HG02623 (cell line): ENCODE measurements at regions not wholly inside any gene's neighbourhood (a gene's known extent, or its start where the extent isn't known, plus 50 kb on each side); places are given as distances from the start of the nearest gene placed in this dataset.

Experiments used
- ATAC-seq: cut with Tn5 transposase; IDR thresholded peaks from one replicate; pipeline ENCODE4 v1.9.1; 2021; ENCODE audit warnings: moderate library complexity; ENCODE audit not compliant: unreplicated experiment

DNA sequence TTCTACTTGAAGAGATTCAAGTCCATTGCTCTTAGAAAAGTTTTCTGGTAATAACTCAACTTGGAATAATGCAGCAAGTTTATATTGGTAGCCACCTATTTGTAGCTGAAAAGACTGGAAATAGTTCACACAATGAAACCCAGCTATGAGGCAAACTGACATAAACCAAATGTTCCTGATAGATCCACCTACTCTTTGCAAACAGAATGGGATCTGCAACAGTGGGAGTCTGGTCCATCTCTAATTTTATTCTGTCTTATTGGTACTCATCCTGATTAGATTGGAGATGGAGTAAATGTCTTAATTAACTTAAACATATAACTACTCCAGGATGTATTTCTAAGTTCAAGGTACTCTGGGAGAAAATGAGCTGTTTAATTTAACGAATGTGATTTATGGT, 438.0 kb downstream of the OLFM4 start:
- ATAC-seq, result no peak

DNA sequence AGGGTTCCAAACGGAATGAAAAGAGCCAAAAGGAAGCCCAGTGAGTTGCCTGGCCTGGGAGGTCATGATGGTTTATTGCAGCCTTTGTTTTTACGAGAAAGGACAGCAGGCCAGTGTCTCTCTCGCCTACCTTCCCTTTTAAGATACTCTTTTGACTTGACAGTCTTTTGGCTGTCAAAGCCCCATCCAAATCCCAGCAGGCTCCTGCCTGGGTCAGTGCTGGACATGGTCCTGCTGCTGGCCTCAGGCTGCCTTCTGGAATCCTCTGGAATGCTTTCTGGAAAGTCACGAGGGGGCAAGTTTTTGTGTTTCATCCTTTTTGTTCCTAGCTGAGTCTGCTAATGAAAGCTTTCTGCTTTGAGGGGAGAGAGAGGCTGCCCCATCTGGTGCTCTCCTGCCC, 444.8 kb downstream of the OLFM4 start:
- ATAC-seq, result no peak

DNA sequence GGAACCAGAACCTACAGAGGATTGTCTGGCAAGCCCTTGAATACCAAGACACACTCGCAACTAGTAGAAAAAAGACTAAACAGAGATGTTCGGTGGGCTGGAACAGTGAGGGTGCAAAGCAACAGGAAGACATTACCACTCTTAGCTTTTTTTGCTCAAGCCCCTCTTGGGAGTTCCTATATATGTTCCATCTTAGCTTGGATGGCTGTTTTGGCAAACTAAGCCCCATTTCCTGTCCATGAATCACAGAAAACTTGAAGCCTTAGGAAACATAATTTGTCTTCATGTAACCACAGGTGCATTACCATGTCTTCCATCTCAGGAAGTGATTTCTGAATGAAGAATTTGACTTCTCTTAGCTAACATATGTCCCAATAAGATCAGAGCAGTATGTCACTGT, 446.3 kb downstream of the OLFM4 start:
- ATAC-seq, result no peak

DNA sequence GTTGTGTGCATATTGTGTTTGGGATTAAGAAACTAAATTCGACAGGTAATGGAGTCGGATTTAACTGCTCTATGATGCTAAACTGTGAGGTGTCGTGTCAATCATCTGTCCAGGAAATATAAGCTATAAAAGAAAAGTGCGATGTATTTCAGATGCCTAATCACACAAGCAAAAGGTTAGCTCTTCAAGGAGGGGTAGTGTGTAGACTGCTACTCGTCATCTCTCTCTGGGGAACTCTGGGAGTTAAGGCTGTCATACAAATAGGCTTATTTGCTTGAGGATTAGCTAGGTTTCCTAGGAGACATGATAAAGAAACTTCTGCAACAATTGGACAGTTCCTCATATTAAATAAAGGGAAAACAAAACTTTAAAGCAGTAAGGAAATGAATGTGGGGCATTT, 462.1 kb downstream of the OLFM4 start:
- ATAC-seq, result no peak

DNA sequence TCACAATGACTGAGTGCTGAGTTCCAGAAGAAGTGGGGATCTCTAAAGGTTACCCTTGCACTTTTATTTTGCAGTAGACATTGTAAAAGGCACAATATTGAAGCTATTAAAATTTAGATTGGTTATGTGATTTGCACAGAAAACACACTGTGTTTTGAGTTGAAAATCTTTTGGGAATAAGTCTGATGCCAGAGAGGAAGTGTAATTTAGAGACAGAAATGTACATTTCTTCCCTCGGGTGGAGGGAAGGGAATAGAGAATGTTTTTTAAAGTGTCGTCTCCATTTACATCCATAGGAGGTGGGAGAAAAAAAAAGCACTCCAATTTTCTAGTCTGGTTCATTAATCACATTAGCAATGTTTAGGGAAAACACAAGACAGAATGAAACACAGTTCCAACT, 465.8 kb downstream of the OLFM4 start:
- ATAC-seq, result no peak

DNA sequence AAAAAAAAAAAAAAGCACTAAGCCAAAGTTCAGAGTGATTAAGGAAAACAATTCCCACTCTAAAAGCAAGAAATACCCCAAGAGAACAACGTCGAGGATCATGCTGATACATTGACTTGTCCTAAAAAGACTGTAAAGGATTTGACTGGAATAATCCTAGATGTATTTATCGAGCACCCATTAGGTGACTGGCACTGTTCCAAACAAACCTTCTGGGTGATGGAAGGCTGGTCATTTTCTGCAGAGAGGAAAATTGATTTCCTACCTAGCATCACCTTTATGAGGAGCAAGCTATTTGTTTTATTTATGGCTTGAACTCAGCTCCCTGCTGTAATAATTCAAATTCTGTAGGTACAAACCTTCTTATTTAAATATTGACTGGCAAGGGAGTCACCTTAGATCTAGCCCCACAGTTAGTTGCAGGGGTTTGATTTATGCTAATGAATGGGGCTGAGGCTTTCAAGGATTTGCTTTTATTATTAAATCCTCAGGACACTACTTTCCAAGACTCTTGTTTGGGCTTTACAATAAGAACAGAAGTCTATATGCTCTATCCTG, 471.0 kb downstream of the OLFM4 start:
- no peak for ATAC-seq

DNA sequence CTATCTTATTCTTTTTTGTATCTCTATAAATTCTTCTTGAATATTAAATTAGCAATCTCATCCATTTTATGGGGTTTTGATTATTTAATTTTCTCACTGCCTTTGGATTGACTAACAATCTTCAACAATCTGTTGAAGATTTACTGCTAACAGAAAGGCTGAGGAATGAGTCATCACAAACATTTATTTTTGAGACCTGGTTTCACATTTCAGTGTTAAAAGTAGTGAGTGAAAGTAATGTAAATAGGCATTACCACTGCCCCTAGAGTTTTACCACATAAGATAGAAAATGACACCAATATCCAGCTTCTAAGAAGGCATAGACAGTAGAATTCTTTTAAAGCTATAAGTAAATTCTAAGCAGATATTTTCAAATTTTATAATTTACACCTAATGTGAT, 472.8 kb downstream of the OLFM4 start:
- ATAC-seq, result peak; percentile 70

DNA sequence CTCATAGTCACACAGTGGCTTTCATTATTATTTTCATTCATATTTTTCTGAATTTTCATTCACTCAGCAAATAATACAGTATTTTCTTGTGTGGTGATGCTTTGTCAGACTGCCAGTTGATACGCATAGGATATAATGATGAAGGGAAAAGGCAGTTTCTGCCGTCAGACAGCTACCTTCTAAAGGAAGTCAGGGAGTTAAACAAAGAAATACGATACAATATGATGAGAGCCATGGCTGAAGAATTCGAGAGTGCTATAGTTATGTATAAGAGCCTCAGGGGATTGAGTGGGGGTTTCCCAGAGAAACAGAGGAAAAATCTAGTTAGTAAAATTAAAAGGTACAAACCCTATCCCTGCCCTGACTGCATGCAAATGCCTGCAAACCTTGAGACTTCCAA, 479.1 kb downstream of the OLFM4 start:
- ATAC-seq, result no peak

DNA sequence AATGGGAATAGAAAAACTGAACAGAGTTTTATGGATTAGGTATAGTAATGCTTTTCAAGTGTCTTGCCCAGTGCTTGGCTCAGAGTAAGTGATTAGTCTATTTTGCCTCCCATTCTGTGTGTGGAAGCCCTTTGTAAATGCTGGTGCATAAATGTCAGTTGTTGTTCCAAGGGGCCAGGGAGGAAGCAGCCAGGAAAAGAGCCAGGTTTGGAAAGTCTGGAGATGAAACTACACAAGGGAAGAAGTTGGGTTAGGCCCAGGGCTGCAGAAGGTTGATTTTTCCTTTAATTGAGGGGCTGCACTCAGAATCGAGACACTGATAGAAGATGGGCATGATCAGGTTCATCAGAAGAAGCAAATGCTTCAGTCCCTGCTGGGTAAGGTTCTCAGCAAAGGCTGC, 484.0 kb downstream of the OLFM4 start:
- ATAC-seq, result no peak

DNA sequence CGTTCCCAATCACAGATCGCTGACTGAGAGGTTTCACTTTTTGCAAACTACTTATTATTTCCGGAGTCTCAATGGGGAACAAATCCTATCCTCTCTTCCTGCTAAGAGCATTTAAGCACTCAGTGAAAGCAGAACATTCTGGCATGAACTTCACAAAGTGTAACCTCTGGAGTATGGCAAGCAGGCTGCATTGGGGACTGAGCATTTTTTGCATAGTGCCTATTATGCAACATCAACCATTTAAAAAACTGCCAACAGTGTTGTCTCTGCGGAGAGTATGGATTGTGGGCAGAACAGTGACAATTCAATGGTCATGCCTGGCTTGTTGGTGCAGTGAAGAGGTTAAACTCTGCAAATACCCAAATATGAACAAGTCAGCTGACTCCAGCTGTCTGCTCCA, 484.6 kb downstream of the OLFM4 start:
- no peak for ATAC-seq

DNA sequence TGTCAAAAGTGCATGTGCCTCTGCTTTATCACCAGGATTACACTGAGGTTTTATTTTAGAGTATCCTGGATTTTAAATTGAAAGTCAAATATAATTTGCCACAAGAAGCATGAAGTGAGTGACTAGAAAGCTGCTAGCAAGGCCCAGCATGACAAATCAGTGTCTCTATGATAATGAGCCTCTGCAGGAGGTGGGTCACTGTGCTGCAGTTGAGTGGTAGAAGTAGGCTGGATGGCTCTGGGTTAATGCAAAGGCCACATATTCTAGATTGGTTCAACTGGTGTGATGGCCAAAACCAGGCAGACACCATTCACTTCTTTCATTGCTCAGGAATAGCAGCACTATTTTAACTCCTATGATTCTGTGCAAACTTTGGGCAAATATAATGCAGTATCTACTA, 491.5 kb downstream of the OLFM4 start:
- no peak for ATAC-seq

DNA sequence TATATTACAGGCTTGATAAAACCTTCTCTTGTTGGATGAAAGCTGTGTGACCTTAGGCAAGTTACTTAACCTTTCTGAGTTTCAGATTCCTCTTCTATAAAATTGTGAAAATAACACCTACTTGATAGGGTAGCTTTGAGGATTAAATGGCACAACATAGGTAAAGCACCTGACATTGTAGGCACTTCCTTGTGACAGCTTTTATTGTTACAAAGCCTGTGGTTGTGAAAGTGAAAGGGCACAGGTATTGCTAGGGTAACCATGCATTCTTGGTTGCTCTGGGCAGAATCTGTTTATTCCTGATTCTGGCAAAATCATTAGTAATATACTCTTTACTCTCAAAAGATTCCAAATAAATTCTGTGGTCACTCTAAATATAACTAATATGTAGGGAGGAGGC, 493.4 kb downstream of the OLFM4 start:
- no peak for ATAC-seq

DNA sequence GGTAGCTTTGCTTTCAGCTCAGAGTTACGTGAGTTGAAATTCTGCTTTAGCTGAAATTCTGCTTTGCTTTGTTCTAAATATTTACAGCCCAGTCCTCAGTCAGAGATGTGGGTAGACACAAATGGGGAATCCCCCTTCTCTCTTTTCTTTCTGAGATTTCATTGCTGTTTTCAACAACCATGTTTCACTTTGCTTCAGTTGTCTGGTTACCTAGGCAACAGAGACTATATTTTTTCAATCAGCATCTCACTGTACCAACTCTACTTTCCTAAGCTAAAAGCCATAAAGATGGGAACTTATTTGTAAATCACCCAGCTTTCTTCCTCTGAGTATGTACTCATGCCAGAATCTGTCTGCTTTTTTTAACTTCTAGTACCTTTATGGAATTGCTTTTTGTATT, 509.0 kb downstream of the OLFM4 start:
- no peak for ATAC-seq

DNA sequence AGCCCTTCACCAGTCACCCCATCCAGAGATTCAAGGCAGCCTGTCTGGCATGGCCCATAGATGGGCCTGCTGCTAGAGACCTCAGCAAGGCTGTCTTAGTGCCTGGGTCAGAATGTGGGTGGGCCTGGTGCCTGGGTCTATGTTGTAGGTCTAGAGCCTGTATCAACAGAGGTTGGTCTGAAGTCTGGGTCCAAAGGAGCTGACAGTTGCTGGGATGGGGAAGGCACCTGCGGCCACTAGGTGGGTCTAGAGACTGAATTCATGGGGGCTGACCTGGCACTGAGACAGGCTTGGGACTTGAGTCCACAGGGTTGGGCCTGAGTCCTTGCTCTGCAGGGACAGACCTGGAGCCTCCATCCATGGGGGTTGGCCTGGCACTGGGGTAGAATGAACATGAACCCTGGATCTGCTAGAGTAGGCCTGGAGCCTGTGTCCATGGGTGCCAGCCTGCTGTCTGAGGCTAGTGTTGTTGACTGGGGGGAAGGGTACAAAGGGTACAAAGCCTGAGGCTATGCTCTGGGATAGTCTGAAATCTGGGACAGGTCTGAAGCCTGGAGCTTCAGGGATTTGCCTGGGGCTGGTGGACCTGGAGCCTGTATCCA, 516.8 kb downstream of the OLFM4 start:
- ATAC-seq, result no peak

DNA sequence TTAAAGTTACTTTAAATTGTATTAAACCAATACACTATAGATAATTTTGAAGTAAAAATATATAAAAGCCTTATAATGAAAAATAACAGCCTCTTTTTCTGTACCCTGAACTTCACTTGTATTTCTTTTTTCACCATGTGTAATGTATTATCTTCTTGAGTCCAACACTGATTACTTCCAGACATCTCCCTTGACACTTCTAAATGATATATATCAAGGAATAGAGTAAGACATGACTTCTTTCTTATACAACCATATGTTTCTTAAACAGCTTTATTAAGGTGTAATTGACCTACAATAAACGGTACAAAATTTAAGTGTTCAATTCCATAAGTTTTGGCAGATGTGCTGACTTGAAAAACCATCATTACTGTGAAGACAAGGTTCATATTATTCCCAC, 531.9 kb downstream of the OLFM4 start:
- no peak for ATAC-seq

DNA sequence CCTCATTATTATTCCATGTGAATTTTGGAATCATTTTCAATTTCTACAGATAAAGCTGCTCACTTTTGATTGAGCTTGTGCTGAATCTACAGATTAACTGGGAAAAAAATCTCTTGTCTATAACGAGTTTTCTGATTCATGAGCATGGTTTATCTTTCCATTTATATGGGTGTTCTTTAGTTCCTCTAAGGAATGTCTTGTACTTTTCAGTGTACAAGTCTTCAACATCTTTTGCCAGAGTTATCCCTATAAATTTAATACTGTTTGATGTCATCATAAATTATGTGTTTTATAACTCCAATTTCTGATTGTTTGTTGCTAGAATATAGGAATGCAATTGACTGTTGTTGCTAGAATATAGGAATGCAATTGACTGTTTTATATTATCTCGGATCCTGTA, 533.8 kb downstream of the OLFM4 start:
- no peak for ATAC-seq

DNA sequence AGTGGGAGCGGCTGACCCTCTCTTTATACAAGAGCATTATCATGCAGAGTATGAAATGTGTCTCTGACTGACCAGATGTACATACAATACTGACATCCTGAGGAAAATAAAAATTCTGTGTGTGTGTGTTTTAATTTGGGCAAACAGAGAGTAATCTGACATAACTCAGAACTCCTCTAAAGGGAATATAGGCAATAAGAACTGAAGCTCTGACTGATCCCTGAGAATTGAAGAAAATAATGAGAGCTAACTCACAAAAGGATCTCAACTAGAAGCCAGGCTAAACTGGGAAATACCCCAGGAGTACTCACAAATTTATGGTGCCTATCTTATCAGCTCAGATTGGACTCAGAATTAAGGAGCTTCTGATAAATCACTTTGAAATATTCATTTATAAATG, 539.9 kb downstream of the OLFM4 start:
- ATAC-seq, result no peak

DNA sequence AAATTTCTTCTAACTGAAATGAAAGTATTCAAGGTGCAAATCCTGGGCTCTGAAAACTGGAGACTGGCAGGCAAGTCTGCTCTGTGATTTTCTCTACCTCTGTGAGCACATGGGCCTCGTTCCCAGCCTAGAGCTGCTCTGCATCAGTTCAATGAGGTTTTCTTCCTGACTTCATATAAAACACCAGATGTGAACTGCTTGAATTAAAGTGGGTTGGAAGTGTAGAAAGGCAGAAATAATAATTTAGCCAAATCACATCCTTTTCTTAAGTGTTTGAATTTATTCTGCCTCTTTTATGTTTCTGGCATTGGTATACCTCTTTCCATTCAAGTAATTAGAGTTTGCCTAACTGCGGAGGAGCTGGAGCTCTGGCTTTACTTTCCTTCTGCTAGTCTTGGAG, 540.8 kb downstream of the OLFM4 start:
- no peak for ATAC-seq

DNA sequence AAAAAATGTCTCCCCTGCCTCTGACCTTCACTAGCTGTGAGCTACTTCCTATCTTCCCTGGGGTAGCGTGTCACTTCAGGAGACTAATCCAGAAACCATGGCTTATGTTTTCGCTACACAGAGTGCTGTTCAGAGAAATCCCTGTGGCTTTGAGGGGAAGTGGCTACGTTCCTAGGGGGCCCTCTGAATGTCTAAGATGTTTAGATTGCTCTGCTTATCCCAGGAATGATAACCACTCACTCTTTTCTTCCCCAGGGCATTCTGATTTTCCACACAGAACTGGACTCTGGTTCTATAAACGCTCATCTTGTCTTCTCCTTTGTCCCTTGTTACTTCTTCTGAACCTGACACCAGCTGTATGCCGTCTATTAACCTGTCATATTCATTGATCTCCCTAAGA, 572.5 kb downstream of the OLFM4 start:
- no peak for ATAC-seq

DNA sequence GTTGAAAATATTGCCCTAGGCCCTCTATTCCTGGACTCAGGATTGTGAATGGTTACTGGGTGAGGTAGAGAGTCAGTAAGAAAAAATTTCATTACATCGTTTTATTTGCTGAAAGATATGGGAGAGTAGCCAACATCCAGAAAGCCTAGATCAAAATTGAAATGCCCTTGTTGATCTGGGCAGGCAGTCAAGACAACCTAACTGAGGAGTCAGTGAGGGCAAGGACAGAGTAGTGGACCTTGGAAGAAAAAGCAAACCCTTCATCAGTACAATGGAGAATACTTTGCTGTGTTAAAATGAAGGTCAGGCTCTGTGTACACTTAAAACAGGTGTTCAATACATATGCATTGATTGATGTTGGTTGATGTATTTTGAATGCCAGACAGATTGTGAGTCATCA, 576.7 kb downstream of the OLFM4 start:
- no peak for ATAC-seq

DNA sequence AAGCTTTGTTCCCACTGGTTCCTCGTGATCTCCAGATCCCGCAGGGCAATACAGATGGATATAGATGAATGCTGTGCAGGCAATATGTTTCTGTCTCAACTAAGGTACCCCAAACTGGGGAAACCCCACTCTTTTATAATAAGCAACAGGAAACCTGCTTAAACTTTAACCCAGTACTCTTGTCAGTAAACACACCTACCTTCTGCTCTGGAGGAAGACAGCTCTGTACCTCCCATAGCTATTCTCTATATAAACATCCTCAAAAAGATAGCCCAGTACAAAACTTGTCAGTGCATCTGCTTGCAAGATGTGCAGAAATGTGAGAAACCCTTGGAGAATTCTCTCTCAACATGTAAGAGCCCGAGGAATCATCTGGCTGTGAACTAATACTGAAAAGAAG, 583.6 kb downstream of the OLFM4 start:
- ATAC-seq, result no peak

DNA sequence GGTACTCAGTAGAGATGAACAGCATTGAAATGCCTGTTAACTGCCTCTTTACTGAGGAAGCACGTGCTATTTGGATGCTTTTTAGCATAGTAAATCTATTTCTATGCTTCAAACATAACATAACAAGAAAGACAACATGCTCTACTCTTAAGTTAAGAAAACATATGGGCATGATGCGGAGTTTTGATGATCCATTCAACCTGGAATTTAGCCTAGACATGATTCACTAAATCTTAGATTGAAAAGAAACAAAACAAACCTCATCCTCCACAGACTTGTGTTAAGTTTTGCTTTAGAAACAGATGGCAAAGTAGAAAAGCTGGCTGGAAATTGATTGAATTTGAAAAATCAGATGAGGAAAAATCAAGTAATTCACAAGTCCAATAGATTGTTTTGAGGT, 593.8 kb downstream of the OLFM4 start:
- no peak for ATAC-seq

DNA sequence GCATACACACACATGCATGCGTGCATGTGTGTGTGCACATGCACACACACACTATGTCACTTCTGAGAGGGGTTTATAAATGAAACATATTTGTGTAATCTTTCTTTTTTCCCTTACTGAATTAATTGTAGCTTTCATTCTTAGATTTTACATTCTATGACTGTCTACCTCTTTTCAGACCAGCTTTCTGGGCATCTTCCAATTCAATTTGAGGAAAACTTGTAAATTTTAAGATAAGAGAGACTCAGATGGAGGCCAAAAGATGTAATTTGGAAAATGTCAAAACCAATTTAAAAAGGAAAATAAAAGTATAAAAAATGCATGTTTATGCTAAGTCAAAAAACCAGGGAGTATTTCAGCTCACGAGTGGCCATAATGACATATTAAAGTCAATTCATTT, 594.5 kb downstream of the OLFM4 start:
- ATAC-seq, result no peak
